HFFc6 (cell line): ENCODE measurements at regions not wholly inside any gene's neighbourhood (a gene's known extent, or its start where the extent isn't known, plus 50 kb on each side); places are given as distances from the start of the nearest gene placed in this dataset.

ENCODE experiments used
- DNase-seq: peaks from one replicate; pipeline ENCODE4 v3.0.0-alpha.2; 2018
- H3K27ac Mint-ChIP-seq: 2 replicates; pipeline ENCODE4 v1.8.0; 2020; ENCODE audit warnings: mild to moderate bottlenecking, mixed read lengths
- H3K27me3 Mint-ChIP-seq: 2 replicates; pipeline ENCODE4 v1.8.0; 2021; ENCODE audit warnings: mild to moderate bottlenecking, moderate library complexity, mixed read lengths; ENCODE audit not compliant: insufficient read depth
- H3K36me3 Mint-ChIP-seq: 2 replicates; pipeline ENCODE4 v1.8.0; 2021; ENCODE audit warnings: low read depth, mixed read lengths
- H3K4me1 Mint-ChIP-seq: 2 replicates; pipeline ENCODE4 v1.8.0; 2020; ENCODE audit warnings: low read depth, mixed read lengths
- H3K4me3 Mint-ChIP-seq: 2 replicates; pipeline ENCODE4 v1.8.0; 2020; ENCODE audit warnings: mild to moderate bottlenecking, moderate library complexity, mixed read lengths
- H3K9me3 Mint-ChIP-seq: 2 replicates; pipeline ENCODE4 v1.8.0; 2020; ENCODE audit warnings: mild to moderate bottlenecking, mixed read lengths
- TF ChIP-seq, protein P1 (sequence below): fragments of 200-600 bp; sonication (generic); IDR thresholded peaks from 2 replicates; pipeline ENCODE4 v1.5.0; 2021; ENCODE audit warnings: antibody characterized with exemption, mild to moderate bottlenecking

DNA sequence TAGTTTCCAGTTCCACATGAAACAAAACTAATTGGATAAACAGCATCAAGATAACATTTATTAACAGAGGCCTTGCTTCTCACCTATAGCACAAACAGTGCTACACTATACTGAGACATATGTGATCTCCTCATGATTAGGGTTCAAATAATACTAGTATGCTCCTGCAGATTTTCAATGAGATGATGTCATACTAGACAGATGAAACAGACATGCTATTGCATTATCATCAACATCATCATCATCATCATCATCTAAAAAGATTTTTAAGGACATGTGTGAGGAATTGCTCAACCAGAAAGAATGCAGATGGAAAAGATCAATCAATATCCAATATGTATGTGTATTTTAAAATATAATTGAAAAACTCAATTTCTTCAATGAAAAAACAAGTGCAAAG, 932.3 kb downstream of the METTL15 start:
- DNase-seq, result no peak
- H3K27me3 Mint-ChIP-seq, result no peaks in the 10 kb centered on the region; the same call in none of the 2 replicates

DNA sequence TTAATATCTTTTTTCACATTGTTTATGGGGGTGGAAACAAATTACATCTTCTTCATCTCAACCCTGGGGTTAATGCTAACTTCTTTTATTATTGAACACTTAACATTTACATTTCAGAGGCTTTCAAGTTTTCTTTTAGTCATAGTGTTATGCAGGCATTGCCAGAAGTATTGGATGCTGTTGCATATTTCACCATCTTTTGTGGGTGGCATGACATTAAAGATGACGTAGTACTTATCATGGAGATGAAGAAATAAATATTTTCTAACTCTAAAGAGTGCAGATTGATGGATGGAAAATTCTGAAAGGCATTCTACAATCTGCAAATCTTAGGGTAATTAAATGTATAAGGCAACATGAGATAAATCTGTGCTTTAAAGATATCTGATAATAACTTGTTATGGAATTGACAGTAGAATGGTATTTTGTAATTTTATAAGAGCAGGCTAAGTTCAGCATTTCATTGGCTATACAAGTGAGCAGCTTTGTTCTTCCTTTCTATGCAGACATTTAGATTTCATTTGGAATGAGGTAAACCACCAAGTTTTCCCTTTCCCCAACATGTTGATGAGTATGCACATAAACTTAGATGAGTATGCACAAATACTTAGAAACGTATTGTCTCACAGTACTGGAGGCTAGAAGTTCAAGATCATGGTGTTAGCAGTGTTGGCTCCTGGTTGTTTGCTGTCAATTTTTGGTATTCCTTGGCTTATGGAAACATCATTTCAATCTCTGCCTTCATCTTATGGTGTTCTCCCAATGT, 924.4 kb downstream of the METTL15 start:
- peaks cover 29% of the 10 kb centered on the region for H3K9me3 Mint-ChIP-seq
- TF ChIP-seq, protein P1, sequence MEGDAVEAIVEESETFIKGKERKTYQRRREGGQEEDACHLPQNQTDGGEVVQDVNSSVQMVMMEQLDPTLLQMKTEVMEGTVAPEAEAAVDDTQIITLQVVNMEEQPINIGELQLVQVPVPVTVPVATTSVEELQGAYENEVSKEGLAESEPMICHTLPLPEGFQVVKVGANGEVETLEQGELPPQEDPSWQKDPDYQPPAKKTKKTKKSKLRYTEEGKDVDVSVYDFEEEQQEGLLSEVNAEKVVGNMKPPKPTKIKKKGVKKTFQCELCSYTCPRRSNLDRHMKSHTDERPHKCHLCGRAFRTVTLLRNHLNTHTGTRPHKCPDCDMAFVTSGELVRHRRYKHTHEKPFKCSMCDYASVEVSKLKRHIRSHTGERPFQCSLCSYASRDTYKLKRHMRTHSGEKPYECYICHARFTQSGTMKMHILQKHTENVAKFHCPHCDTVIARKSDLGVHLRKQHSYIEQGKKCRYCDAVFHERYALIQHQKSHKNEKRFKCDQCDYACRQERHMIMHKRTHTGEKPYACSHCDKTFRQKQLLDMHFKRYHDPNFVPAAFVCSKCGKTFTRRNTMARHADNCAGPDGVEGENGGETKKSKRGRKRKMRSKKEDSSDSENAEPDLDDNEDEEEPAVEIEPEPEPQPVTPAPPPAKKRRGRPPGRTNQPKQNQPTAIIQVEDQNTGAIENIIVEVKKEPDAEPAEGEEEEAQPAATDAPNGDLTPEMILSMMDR, result no peak
- peaks cover 12% of the 10 kb centered on the region for H3K4me1 Mint-ChIP-seq
- no peak overlapping the region for H3K4me3 Mint-ChIP-seq
- H3K27ac Mint-ChIP-seq, result no peak overlapping the region
- peaks cover 26% of the 10 kb centered on the region for H3K36me3 Mint-ChIP-seq
- DNase-seq, result no peak
- H3K27me3 Mint-ChIP-seq, result no peaks in the 10 kb centered on the region; the same call in 1 of the 2 replicates

More for the DNA sequence above, 932.3 kb downstream of the METTL15 start:
- Mint-ChIP-seq H3K36me3 (peaks cover 8% of the 10 kb centered on the region; the same call in 1 of the 2 replicates), H3K4me3 (no peak overlapping the region), H3K9me3 (no peaks in the 10 kb centered on the region), H3K4me1 (peaks cover 36% of the 10 kb centered on the region), H3K27ac (no peak overlapping the region)
- TF ChIP-seq, protein P1, result no peak

DNA sequence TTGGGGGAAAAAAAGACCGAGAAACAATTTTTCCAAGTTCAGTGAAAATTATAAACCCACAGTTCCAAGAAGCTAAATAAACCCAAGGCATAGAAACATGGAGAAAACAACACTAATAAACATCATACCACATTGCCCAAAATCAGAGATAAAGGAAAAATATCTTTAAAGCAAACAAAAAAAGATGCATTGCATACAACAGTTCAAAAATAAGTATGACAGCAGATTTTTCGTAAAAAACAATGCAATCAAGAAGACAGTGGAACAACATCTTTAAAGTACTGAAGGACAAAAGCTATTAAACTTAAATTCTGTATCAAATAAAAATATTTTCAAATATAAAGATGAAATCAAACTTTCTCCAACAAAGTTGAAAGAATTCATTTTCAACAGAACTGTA, 921.3 kb downstream of the METTL15 start:
- Mint-ChIP-seq H3K27ac (no peak overlapping the region), H3K27me3 (no peaks in the 10 kb centered on the region; the same call in 1 of the 2 replicates), H3K4me3 (no peak overlapping the region), H3K4me1 (peaks cover 35% of the 10 kb centered on the region), H3K36me3 (peaks cover 34% of the 10 kb centered on the region), H3K9me3 (peaks cover 29% of the 10 kb centered on the region)
- no peak for DNase-seq
- TF ChIP-seq, protein P1, result no peak

DNA sequence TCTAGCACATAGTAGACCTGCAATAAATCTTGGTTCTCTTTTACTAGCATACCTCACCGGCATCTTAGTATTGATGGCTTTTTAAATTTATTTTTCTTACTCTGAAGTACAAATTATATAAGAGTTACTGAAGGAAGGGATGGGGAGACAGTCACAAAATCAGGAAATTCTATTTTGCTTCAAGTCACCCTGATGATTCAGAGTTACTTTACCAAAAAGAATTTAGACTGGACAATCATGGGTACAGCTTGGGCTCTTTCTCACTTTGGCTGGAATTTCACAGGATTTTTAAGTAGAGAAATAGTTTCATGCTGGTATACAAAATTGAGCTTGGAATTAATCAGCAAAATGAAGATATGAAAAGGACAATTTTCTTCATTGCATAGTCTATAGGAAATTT, 919.2 kb downstream of the METTL15 start:
- TF ChIP-seq, protein P1, result no peak

DNA sequence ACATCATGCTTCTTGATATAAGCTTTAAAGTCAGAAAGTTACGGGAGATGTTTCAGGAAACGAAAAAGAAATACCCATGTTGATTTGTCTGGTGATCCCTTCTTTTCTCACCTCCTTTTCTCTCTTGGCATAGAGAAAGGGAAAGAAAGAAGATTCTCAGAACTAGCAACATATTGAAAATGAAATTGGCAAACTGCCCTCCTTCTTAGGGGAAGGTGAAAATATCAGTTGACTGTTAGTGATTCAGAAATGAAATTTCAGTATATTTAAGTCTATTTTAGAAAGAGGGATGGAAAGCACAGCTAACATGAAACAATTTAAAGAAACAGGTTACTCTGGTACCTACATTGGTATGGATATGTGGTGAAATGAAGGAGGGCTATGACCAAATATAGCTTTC, 918.1 kb downstream of the METTL15 start:
- no peak for DNase-seq
- TF ChIP-seq, protein P1, result no peak
- no peaks in the 10 kb centered on the region; the same call in 1 of the 2 replicates for H3K27me3 Mint-ChIP-seq
- H3K4me1 Mint-ChIP-seq, result peaks cover 66% of the 10 kb centered on the region
- peaks cover 29% of the 10 kb centered on the region for H3K9me3 Mint-ChIP-seq
- H3K36me3 Mint-ChIP-seq, result peaks cover 34% of the 10 kb centered on the region
- H3K27ac Mint-ChIP-seq, result peak overlapping the region; percentile 87; the same call in 1 of the 2 replicates
- H3K4me3 Mint-ChIP-seq, result peak overlapping the region; percentile 9; the same call in 1 of the 2 replicates

More for the DNA sequence above, 919.2 kb downstream of the METTL15 start:
- H3K27ac Mint-ChIP-seq, result no peak overlapping the region; the same call in 1 of the 2 replicates
- DNase-seq, result no peak
- H3K36me3 Mint-ChIP-seq, result peaks cover 34% of the 10 kb centered on the region
- H3K9me3 Mint-ChIP-seq, result peaks cover 29% of the 10 kb centered on the region
- no peak overlapping the region for H3K4me3 Mint-ChIP-seq
- peaks cover 55% of the 10 kb centered on the region for H3K4me1 Mint-ChIP-seq
- no peaks in the 10 kb centered on the region; the same call in 1 of the 2 replicates for H3K27me3 Mint-ChIP-seq
